GM12891 (cell line): ENCODE measurements at regions not wholly inside any gene's neighbourhood (a gene's known extent, or its start where the extent isn't known, plus 50 kb on each side); places are given as distances from the start of the nearest gene placed in this dataset.

Experiments used
- POLR2A ChIP-seq: IDR thresholded peaks from 2 replicates; pipeline ENCODE4 v1.6.1; 2011; ENCODE audit warnings: low read depth, low read length, control low read depth
- POLR2AphosphoS5 ChIP-seq: IDR thresholded peaks from 2 replicates; pipeline ENCODE4 v1.6.1; 2011; ENCODE audit warnings: low read depth, low read length, control low read depth
- POU2F2 ChIP-seq: IDR thresholded peaks from 2 replicates; pipeline ENCODE4 v1.6.1; 2011; ENCODE audit warnings: low read depth, mild to moderate bottlenecking, control low read depth, low read length, moderate library complexity
- SPI1 ChIP-seq: IDR thresholded peaks from 2 replicates; pipeline ENCODE4 v1.6.1; 2011; ENCODE audit warnings: low read depth, low read length, control low read depth
- TAF1 ChIP-seq: IDR thresholded peaks from 2 replicates; pipeline ENCODE4 v1.6.1; 2011; ENCODE audit warnings: low read depth, low read length, control low read depth

DNA sequence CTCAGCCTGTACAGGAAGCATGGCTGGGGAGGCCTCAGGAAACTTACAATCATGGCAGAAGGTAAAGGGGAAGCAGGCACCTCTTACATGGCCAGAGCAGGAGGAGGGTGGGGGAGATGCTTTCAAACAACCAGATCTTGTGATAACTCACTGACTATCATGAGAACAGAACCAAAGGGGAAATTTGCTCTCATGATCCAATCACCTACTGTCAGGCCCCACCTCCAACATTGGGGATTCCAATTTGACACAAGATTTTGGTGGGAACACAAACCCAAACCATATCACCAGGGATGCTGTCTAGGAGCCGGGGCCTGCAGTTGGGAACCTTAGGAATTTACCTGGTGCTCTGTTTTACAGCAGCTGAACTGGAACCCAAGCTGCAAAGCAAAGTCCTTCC lies 191.1 kb upstream of the CITED2 start:
- TF ChIP-seq POLR2A (no peak), TAF1 (no peak), POLR2AphosphoS5 (no peak), SPI1 (no peak), POU2F2 (no peak)
